NT2/D1 (cell line): ENCODE measurements at regions not wholly inside any gene's neighbourhood (a gene's known extent, or its start where the extent isn't known, plus 50 kb on each side); places are given as distances from the start of the nearest gene placed in this dataset.

Source experiments
- SUZ12 ChIP-seq: IDR thresholded peaks from 2 replicates; pipeline ENCODE4 v1.6.1; 2011; ENCODE audit not compliant: insufficient read length, insufficient read depth; ENCODE audit errors: extremely low read depth
- YY1 ChIP-seq: IDR thresholded peaks from 2 replicates; pipeline ENCODE4 v1.6.1; 2011; ENCODE audit not compliant: insufficient read length, insufficient read depth
- ZNF274 ChIP-seq: IDR thresholded peaks from 2 replicates; pipeline ENCODE4 v1.6.1; 2011; ENCODE audit warnings: mild to moderate bottlenecking, low read depth, low read length

GRCh38 chr11:91794146-91794545 lies 430.5 kb upstream of the FAT3 start:
- TF ChIP-seq ZNF274: no peak
- no peak for TF ChIP-seq YY1
- no peak for TF ChIP-seq SUZ12
